IMR-90 (cell line): ENCODE measurements at regions not wholly inside any gene's neighbourhood (a gene's known extent, or its start where the extent isn't known, plus 50 kb on each side); places are given as distances from the start of the nearest gene placed in this dataset.

Source experiments
- ATAC-seq: fragments of 200-7000 bp; cut with Tn5 transposase; 2 replicates; pipeline ENCODE4 v1.9.1; 2020; ENCODE audit warnings: low read depth, mild to moderate bottlenecking, moderate library complexity
- BruUV-seq: library from RNA; stranded (reverse); fragments of 400-500 nt; replicated peaks from 2 replicates; lab custom pipeline; 2021; lab: Mats Ljungman, UMichigan
- CTCF ChIA-PET: fragments of 300-600 bp; formaldehyde crosslinking; extraction: SDS; loops from one replicate; lab custom pipeline; 2021; ENCODE audit warnings: antibody characterized with exemption; lab: Yijun Ruan, JAX
- POLR2A ChIA-PET: fragments of 300-600 bp; sonication (Branson Sonifier 250); formaldehyde crosslinking; loops from one replicate; lab custom pipeline; 2022; ENCODE audit warnings: antibody characterized with exemption; ENCODE audit not compliant: unreplicated experiment; lab: Charles Lee
- DNase-seq: peaks from one replicate; pipeline ENCODE4 v3.0.0; 2013
- H2AFZ ChIP-seq: replicated peaks from 2 replicates; pipeline ENCODE3; 2013; ENCODE audit warnings: low read length, mild to moderate bottlenecking; ENCODE audit not compliant: poor library complexity
- H2AK5ac ChIP-seq: 2 replicates; pipeline ENCODE4 v1.6.1; 2013; ENCODE audit warnings: low read depth, low read length, inconsistent platforms
- H2AK9ac ChIP-seq: replicated peaks from 2 replicates; pipeline ENCODE3; 2013; ENCODE audit warnings: mild to moderate bottlenecking, low read depth, low read length, moderate library complexity; ENCODE audit not compliant: poor library complexity
- H2BK120ac ChIP-seq: 2 replicates; pipeline ENCODE4 v1.6.1; 2013; ENCODE audit warnings: low read depth, low read length, inconsistent platforms
- H2BK15ac ChIP-seq: 3 replicates; pipeline ENCODE4 v1.6.1; 2013; ENCODE audit warnings: low read depth, low read length, inconsistent platforms
- H2BK20ac ChIP-seq: 2 replicates; pipeline ENCODE4 v1.6.1; 2013; ENCODE audit warnings: low read depth, mild to moderate bottlenecking, inconsistent platforms, low read length, moderate library complexity
- H2BK5ac ChIP-seq: 2 replicates; pipeline ENCODE4 v1.6.1; 2013; ENCODE audit warnings: mild to moderate bottlenecking, low read depth, low read length, inconsistent platforms; ENCODE audit not compliant: poor library complexity, severe bottlenecking
- H3K14ac ChIP-seq: replicated peaks from 2 replicates; pipeline ENCODE4 v1.6.1; 2013; ENCODE audit warnings: low read depth, low read length, inconsistent platforms
- H3K18ac ChIP-seq: 2 replicates; pipeline ENCODE4 v1.6.1; 2013; ENCODE audit warnings: low read depth, low read length, control low read depth
- H3K23ac ChIP-seq: 2 replicates; pipeline ENCODE4 v1.6.1; 2013; ENCODE audit warnings: low read depth, low read length, inconsistent platforms
- H3K27ac ChIP-seq: 2 replicates; pipeline ENCODE4 v1.5.1; 2013; ENCODE audit warnings: mild to moderate bottlenecking, control low read depth, low read length; ENCODE audit not compliant: insufficient read depth
- H3K27me3 ChIP-seq: 2 replicates; pipeline ENCODE4 v1.6.1; 2013; ENCODE audit warnings: low read length; ENCODE audit not compliant: control insufficient read depth, insufficient read depth
- H3K36me3 ChIP-seq: 2 replicates; pipeline ENCODE4 v1.6.1; 2013; ENCODE audit warnings: low read length, mixed read lengths; ENCODE audit not compliant: control insufficient read depth, insufficient read depth
- H3K4ac ChIP-seq: 2 replicates; pipeline ENCODE4 v1.6.1; 2013; ENCODE audit warnings: low read depth, low read length, inconsistent platforms
- H3K4me1 ChIP-seq: 2 replicates; pipeline ENCODE4 v1.6.1; 2013; ENCODE audit warnings: low read length, mixed read lengths; ENCODE audit not compliant: control insufficient read depth, insufficient read depth
- H3K4me2 ChIP-seq: 2 replicates; pipeline ENCODE4 v1.6.1; 2013; ENCODE audit warnings: low read depth, mild to moderate bottlenecking, control low read depth, low read length, moderate library complexity
- H3K4me3 ChIP-seq: 2 replicates; pipeline ENCODE4 v1.5.1; 2013; ENCODE audit warnings: low read depth, mild to moderate bottlenecking, control low read depth, low read length, moderate library complexity; ENCODE audit not compliant: insufficient read depth
- H3K56ac ChIP-seq: 2 replicates; pipeline ENCODE4 v1.6.1; 2013; ENCODE audit warnings: low read length, inconsistent platforms; ENCODE audit not compliant: insufficient read depth; ENCODE audit errors: extremely low read depth
- H3K79me1 ChIP-seq, 2 experiments: 2 replicates each; pipeline ENCODE4 v1.6.1; 2013; ENCODE audit warnings: low read length in 2 of 2, inconsistent platforms in 1 of 2, low read depth in 1 of 2
- H3K9ac ChIP-seq: 2 replicates; pipeline ENCODE4 v1.6.1; 2013; ENCODE audit warnings: low read depth, low read length, control low read depth
- H3K9me1 ChIP-seq: 2 replicates; pipeline ENCODE4 v1.6.1; 2013; ENCODE audit warnings: low read length, inconsistent platforms; ENCODE audit not compliant: insufficient read depth
- H3K9me3 ChIP-seq: 2 replicates; pipeline ENCODE4 v1.6.1; 2013; ENCODE audit warnings: low read length; ENCODE audit not compliant: control insufficient read depth, insufficient read depth
- H4K20me1 ChIP-seq: 2 replicates; pipeline ENCODE4 v1.6.1; 2013; ENCODE audit warnings: low read length, inconsistent platforms; ENCODE audit not compliant: insufficient read depth
- H4K5ac ChIP-seq: 2 replicates; pipeline ENCODE4 v1.6.1; 2013; ENCODE audit warnings: mild to moderate bottlenecking, low read depth, low read length, control low read depth
- H4K8ac ChIP-seq, 2 experiments: 2 replicates each; pipeline ENCODE4 v1.6.1; 2013; ENCODE audit warnings: low read depth in 2 of 2, low read length in 2 of 2, control low read depth in 1 of 2, inconsistent platforms in 1 of 2
- H4K91ac ChIP-seq: 2 replicates; pipeline ENCODE4 v1.6.1; 2013; ENCODE audit warnings: low read depth, low read length, inconsistent platforms; ENCODE audit not compliant: insufficient read depth
- BHLHE40 ChIP-seq: fragments of 150-350 bp; IDR thresholded peaks from 2 replicates; pipeline ENCODE4 v1.6.1; 2016; ENCODE audit warnings: mild to moderate bottlenecking, low read depth, low read length
- CHD1 ChIP-seq: IDR thresholded peaks from 2 replicates; pipeline ENCODE4 v1.6.1; 2012; ENCODE audit warnings: low read depth, low read length, improper control_type of control experiment
- MAFK ChIP-seq: IDR thresholded peaks from 2 replicates; pipeline ENCODE4 v1.6.1; 2012; ENCODE audit warnings: low read depth, low read length, improper control_type of control experiment
- MAZ ChIP-seq: IDR thresholded peaks from 2 replicates; pipeline ENCODE4 v1.6.1; 2012; ENCODE audit warnings: low read depth, mild to moderate bottlenecking, low read length, improper control_type of control experiment, moderate library complexity, borderline replicate concordance
- MXI1 ChIP-seq: IDR thresholded peaks from 2 replicates; pipeline ENCODE4 v1.6.1; 2012; ENCODE audit warnings: low read depth, mild to moderate bottlenecking, low read length, moderate library complexity, borderline replicate concordance
- NFE2L2 ChIP-seq: fragments of 150-350 bp; IDR thresholded peaks from 2 replicates; pipeline ENCODE4 v1.6.1; 2016; ENCODE audit warnings: low read depth, mild to moderate bottlenecking, low read length
- POLR2A ChIP-seq: IDR thresholded peaks from 2 replicates; pipeline ENCODE4 v1.6.1; 2012; ENCODE audit warnings: mild to moderate bottlenecking, low read depth, low read length
- WGBS, 2 experiments: methylation state at CpG; one replicate each; pipeline versions ENCODE4 v1.1.5 to v1.1.7; 2013; ENCODE audit warnings: missing lambda C conversion rate in 2 of 2; ENCODE audit not compliant: insufficient read length in 1 of 2; ENCODE audit errors: extremely low coverage in 2 of 2; 5-methylcytosine and 5-hydroxymethylcytosine counted together
- dilution Hi-C: fragments of 300-500 bp; cut with HindIII; formaldehyde crosslinking; loops from one replicate; pipeline ENCODE4 v1.14.3; 2018; ENCODE audit warnings: low sequenced_read_pairs; ENCODE audit not compliant: unreplicated experiment
- in situ Hi-C: fragments of 300-500 bp; cut with MboI; formaldehyde crosslinking; loops from 3 replicates; pipeline ENCODE4 v1.14.3; 2019; ENCODE audit warnings: low sequenced_read_pairs, inconsistent platforms, mixed read lengths
- intact Hi-C: fragments of 100-400 bp; cut with micrococcal nuclease; formaldehyde crosslinking; loops from 2 replicates; pipeline ENCODE4 v1.10.0; 2022
- TF ChIP-seq, protein P1 (sequence below): fragments of 150-350 bp; IDR thresholded peaks from 2 replicates; pipeline ENCODE4 v1.6.1; 2017; ENCODE audit warnings: mild to moderate bottlenecking, antibody characterized with exemption, low read length, low read depth
- TF ChIP-seq, protein P2 (sequence below): conservative IDR thresholded peaks from 2 replicates; pipeline ENCODE4 v1.5.1; 2012; ENCODE audit warnings: mild to moderate bottlenecking, low read depth, low read length, improper control_type of control experiment

DNA sequence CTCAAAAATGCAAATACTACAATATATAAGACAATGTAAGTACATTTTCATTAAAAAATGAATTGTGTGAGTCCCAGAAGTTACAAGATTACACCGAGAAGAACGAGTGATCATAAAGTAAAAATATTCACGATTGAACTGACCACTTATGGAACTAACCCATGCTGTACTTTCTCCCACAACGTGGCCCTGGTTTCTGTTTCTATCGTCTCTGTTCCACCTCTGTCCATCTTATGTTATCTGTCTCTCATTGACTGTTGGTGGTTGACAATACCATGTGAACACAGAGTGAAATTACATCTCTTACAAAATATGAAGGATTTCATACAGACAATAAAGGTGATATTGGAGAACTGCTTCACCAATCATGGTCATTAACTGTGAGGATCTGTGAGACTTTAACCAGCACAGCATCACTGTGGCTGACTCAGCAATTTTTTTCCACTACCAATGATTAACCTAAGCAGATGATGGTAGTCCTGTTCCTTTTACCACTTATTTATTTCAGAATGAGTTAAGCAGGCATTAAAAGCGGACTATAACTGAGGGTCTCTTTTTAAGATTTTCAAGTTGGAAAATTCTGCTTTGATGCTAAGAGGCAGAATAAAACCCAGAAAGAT lies 165.1 kb downstream of the TGFB2 start:
- BruUV-seq: no TSS peak
- no CpG with 5 or more reads among the region's 6 CpGs for WGBS, 2 experiments
- in situ Hi-C loops: no loop called here
- H2BK20ac ChIP-seq: no peak overlapping the region
- CTCF ChIA-PET: no interaction called here
- H3K27ac ChIP-seq: no peak overlapping the region
- dilution Hi-C loops: no loop called here
- H2BK15ac ChIP-seq: no peak overlapping the region
- H3K36me3 ChIP-seq: no peaks in the 10 kb centered on the region
- H3K18ac ChIP-seq: no peak overlapping the region
- no peak overlapping the region for H2BK5ac ChIP-seq
- H2AFZ ChIP-seq: no peak overlapping the region
- DNase-seq (no peak), ATAC-seq (no peak)
- no peak overlapping the region for H4K8ac ChIP-seq
- H3K56ac ChIP-seq: no peak overlapping the region
- POLR2A ChIA-PET: interaction anchor here (0.6 kb wide), 1 partner anchor 16 kb away, joined by 11 read pairs; no protein-coding TSS in a partner anchor
- H4K91ac ChIP-seq: no peak overlapping the region
- H3K9ac ChIP-seq: no peak overlapping the region
- no peak overlapping the region for H4K5ac ChIP-seq
- no peak overlapping the region for H3K4ac ChIP-seq
- H3K14ac ChIP-seq: no peak overlapping the region
- no peak overlapping the region for H3K4me2 ChIP-seq
- H3K9me3 ChIP-seq: peaks cover 11% of the 10 kb centered on the region
- no peaks in the 10 kb centered on the region for H3K4me1 ChIP-seq
- H3K9me1 ChIP-seq: no peaks in the 10 kb centered on the region
- no peak overlapping the region for H2AK9ac ChIP-seq
- no peak overlapping the region for H3K23ac ChIP-seq
- H3K4me3 ChIP-seq: no peak overlapping the region
- no peaks in the 10 kb centered on the region for H3K79me1 ChIP-seq
- no peaks in the 10 kb centered on the region for H4K20me1 ChIP-seq
- no peak overlapping the region for H2AK5ac ChIP-seq
- TF ChIP-seq, protein P1, sequence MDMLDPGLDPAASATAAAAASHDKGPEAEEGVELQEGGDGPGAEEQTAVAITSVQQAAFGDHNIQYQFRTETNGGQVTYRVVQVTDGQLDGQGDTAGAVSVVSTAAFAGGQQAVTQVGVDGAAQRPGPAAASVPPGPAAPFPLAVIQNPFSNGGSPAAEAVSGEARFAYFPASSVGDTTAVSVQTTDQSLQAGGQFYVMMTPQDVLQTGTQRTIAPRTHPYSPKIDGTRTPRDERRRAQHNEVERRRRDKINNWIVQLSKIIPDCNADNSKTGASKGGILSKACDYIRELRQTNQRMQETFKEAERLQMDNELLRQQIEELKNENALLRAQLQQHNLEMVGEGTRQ: no peak
- no peak for TF ChIP-seq CHD1
- no peak for TF ChIP-seq BHLHE40
- TF ChIP-seq POLR2A: no peak
- TF ChIP-seq, protein P2, sequence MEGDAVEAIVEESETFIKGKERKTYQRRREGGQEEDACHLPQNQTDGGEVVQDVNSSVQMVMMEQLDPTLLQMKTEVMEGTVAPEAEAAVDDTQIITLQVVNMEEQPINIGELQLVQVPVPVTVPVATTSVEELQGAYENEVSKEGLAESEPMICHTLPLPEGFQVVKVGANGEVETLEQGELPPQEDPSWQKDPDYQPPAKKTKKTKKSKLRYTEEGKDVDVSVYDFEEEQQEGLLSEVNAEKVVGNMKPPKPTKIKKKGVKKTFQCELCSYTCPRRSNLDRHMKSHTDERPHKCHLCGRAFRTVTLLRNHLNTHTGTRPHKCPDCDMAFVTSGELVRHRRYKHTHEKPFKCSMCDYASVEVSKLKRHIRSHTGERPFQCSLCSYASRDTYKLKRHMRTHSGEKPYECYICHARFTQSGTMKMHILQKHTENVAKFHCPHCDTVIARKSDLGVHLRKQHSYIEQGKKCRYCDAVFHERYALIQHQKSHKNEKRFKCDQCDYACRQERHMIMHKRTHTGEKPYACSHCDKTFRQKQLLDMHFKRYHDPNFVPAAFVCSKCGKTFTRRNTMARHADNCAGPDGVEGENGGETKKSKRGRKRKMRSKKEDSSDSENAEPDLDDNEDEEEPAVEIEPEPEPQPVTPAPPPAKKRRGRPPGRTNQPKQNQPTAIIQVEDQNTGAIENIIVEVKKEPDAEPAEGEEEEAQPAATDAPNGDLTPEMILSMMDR: no peak
- TF ChIP-seq MAZ: no peak
- TF ChIP-seq NFE2L2: 0 out of 2 replicates have a peak, but pooled peaks have one; percentile 35
- peak; percentile 98 for TF ChIP-seq MAFK
- no peak for TF ChIP-seq MXI1
- intact Hi-C loops: no loop called here
- H2BK120ac ChIP-seq: no peak overlapping the region
- no peaks in the 10 kb centered on the region for H3K27me3 ChIP-seq
